ENCODE measurements at regions not wholly inside any gene's neighbourhood (a gene's known extent, or its start where the extent isn't known, plus 50 kb on each side); places are given as distances from the start of the nearest gene placed in this dataset.

DNA sequence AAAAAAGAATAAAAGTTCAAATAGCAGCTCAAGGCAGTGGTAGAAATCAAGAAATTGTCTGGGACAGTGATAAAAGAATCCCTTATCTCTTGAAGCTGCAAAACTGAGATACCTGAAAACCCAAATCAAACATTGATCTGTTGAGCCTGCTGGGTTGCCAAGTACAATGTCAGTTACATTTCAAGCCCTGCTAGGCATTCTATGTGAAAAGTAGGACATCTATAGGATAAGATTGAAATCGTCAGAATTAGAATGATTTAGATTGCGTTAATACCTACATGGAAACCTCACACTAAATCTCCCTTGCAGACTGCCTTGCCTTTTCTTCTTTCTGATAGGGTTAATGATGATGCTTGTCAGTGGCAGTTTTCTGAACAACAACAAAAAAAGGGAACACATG is 1684.4 kb upstream of the B3GALT2 start:
- Histone ChIP-seq H3K27ac (ENCODE audit: low read depth, low read length) (no peak overlapping the region), H3K27me3 (ENCODE audit: control insufficient read depth, insufficient read depth, low read length, poor library complexity, severe bottlenecking) (no peaks in the 10 kb centered on the region), H3K9me3 (ENCODE audit: control insufficient read depth, low read length) (no peaks in the 10 kb centered on the region), H3K9ac (ENCODE audit: extremely low read depth, low read length, poor library complexity, severe bottlenecking) (no peak overlapping the region), H3K4me1 (ENCODE audit: control insufficient read depth, insufficient read depth, low read length) (no peaks in the 10 kb centered on the region), H3K4me3 (ENCODE audit: low read length) (no peak overlapping the region), H3K36me3 (ENCODE audit: control insufficient read depth, insufficient read depth, low read length) (no peaks in the 10 kb centered on the region)
- H3K4me3 Mint-ChIP-seq: no peak overlapping the region
- no peaks in the 10 kb centered on the region for H3K9me3 Mint-ChIP-seq
- TF ChIP-seq, protein P1, sequence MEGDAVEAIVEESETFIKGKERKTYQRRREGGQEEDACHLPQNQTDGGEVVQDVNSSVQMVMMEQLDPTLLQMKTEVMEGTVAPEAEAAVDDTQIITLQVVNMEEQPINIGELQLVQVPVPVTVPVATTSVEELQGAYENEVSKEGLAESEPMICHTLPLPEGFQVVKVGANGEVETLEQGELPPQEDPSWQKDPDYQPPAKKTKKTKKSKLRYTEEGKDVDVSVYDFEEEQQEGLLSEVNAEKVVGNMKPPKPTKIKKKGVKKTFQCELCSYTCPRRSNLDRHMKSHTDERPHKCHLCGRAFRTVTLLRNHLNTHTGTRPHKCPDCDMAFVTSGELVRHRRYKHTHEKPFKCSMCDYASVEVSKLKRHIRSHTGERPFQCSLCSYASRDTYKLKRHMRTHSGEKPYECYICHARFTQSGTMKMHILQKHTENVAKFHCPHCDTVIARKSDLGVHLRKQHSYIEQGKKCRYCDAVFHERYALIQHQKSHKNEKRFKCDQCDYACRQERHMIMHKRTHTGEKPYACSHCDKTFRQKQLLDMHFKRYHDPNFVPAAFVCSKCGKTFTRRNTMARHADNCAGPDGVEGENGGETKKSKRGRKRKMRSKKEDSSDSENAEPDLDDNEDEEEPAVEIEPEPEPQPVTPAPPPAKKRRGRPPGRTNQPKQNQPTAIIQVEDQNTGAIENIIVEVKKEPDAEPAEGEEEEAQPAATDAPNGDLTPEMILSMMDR (conservative IDR thresholded peaks at IDR 0.05): no peak
- no peak for DNase-seq
- no peaks in the 10 kb centered on the region for H3K36me3 Mint-ChIP-seq (ENCODE audit: low read depth)
- H3K27me3 Mint-ChIP-seq (ENCODE audit: insufficient read depth): no peaks in the 10 kb centered on the region
- peaks cover 1% of the 10 kb centered on the region for H3K4me1 Mint-ChIP-seq
- no peak overlapping the region for H3K27ac Mint-ChIP-seq
- 86% methylated on average over 2 of the region's 2 CpGs; no CpG with 5 or more reads in 1 of the 2 experiments for WGBS, 2 experiments (ENCODE audit: insufficient coverage in 1 of 2, insufficient read length in 1 of 2)

DNA sequence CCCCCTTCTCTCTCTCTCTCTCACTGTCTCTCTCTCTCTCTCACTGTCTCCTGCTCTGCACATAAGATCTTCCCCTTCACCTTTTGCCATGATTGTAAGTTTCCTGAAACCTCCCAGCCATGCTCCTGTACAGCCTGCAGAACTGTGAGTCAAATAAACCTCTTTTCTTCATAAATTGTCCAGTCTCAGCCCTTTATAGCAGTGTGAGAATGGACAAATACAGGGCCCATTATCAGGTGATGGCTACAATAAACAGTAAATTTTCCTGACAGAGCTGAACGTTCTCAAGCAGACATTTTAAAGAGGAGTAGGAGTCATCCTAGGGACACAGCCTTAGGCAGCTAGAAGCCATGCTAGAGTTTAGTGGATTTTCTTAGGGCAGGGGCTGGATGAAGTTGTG is 1679.7 kb upstream of the B3GALT2 start:
- Histone ChIP-seq H3K4me1 (ENCODE audit: control insufficient read depth, insufficient read depth, low read length) (no peaks in the 10 kb centered on the region), H3K27me3 (ENCODE audit: control insufficient read depth, insufficient read depth, low read length, poor library complexity, severe bottlenecking) (no peaks in the 10 kb centered on the region), H3K36me3 (ENCODE audit: control insufficient read depth, insufficient read depth, low read length) (no peaks in the 10 kb centered on the region), H3K9me3 (ENCODE audit: control insufficient read depth, low read length) (peaks cover 4% of the 10 kb centered on the region), H3K27ac (ENCODE audit: low read depth, low read length) (no peak overlapping the region), H3K9ac (ENCODE audit: extremely low read depth, low read length, poor library complexity, severe bottlenecking) (no peak overlapping the region), H3K4me3 (ENCODE audit: low read length) (no peak overlapping the region)
- Mint-ChIP-seq H3K27me3 (ENCODE audit: insufficient read depth) (no peaks in the 10 kb centered on the region), H3K9me3 (peaks cover 3% of the 10 kb centered on the region), H3K27ac (no peak overlapping the region), H3K4me1 (peaks cover 1% of the 10 kb centered on the region), H3K36me3 (ENCODE audit: low read depth) (no peaks in the 10 kb centered on the region), H3K4me3 (no peak overlapping the region)
- 92 to 93% methylated on average over 1 of the region's 1 CpG for WGBS, 2 experiments (ENCODE audit: insufficient coverage in 1 of 2, insufficient read length in 1 of 2)
- TF ChIP-seq, protein P1 (conservative IDR thresholded peaks at IDR 0.05): no peak
- DNase-seq: no peak

- no peak overlapping the region for H3K27ac Mint-ChIP-seq
- no peak overlapping the region for H3K27ac ChIP-seq (ENCODE audit: low read depth, low read length)
Observed at GRCh38 chr1:194865383-194865782, 1679.0 kb upstream of the B3GALT2 start.

More at GRCh38 chr1:194865383-194865782, 1679.0 kb upstream of the B3GALT2 start:
- Histone ChIP-seq H3K9me3 (ENCODE audit: control insufficient read depth, low read length) (peaks cover 4% of the 10 kb centered on the region), H3K27me3 (ENCODE audit: control insufficient read depth, insufficient read depth, low read length, poor library complexity, severe bottlenecking) (no peaks in the 10 kb centered on the region), H3K4me3 (ENCODE audit: low read length) (no peak overlapping the region), H3K4me1 (ENCODE audit: control insufficient read depth, insufficient read depth, low read length) (no peaks in the 10 kb centered on the region), H3K9ac (ENCODE audit: extremely low read depth, low read length, poor library complexity, severe bottlenecking) (no peak overlapping the region), H3K36me3 (ENCODE audit: control insufficient read depth, insufficient read depth, low read length) (no peaks in the 10 kb centered on the region)
- no peaks in the 10 kb centered on the region for H3K4me1 Mint-ChIP-seq
- 84 to 90% methylated on average over 4 of the region's 4 CpGs for WGBS, 2 experiments (ENCODE audit: insufficient coverage in 1 of 2, insufficient read length in 1 of 2)
- DNase-seq: no peak
- no peaks in the 10 kb centered on the region for H3K36me3 Mint-ChIP-seq (ENCODE audit: low read depth)
- H3K9me3 Mint-ChIP-seq: peaks cover 3% of the 10 kb centered on the region
- TF ChIP-seq, protein P1 (conservative IDR thresholded peaks at IDR 0.05): no peak
- no peaks in the 10 kb centered on the region for H3K27me3 Mint-ChIP-seq (ENCODE audit: insufficient read depth)
- no peak overlapping the region for H3K4me3 Mint-ChIP-seq
